ENCODE measurements at regions not wholly inside any gene's neighbourhood (a gene's known extent, or its start where the extent isn't known, plus 50 kb on each side); places are given as distances from the start of the nearest gene placed in this dataset.

- TF ChIP-seq CTCF (IDR thresholded peaks at IDR 0.05; ENCODE audit: insufficient read depth, low read depth, low read length) (no peak), EZH2 (IDR thresholded peaks at IDR 0.05; ENCODE audit: insufficient read depth, low read length) (no peak)
Measured at GRCh38 chr11:122311216-122311755, 195.3 kb upstream of the BLID start.

All from astrocyte (in vitro differentiated cells and primary cell).